ENCODE measurements at regions not wholly inside any gene's neighbourhood (a gene's known extent, or its start where the extent isn't known, plus 50 kb on each side); places are given as distances from the start of the nearest gene placed in this dataset.
"Not testable (repeated sequence)": the region's sequence is repeated elsewhere in the genome, so short reads cannot be mapped to it uniquely, and the experiment has no call there.

DNA sequence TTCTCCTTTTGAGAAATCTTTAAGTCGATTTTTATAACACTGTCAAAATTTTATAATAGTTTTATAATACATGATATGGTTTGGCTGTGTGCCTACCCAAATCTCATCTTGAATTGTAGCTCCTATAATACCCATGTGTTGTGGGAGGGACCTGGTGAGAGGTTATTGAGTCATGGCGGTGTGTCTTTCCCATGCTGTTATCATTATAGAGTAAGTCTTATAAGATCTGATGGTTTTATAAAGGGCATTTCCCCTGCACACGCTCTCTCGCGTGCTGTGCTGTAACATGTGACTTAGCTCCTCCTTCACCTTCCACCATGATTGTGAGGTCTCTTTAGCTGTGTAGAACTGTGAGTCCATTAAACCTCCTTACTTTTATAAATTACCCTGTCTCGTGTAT, 364.0 kb upstream of the SPANXN4 start:
- Histone ChIP-seq H3K4me1 (no peaks in the 10 kb centered on the region), H3K27ac (no peak overlapping the region), H3K4me3 (no peak overlapping the region), H3K9me3 (no peaks in the 10 kb centered on the region), H3K36me3 (ENCODE audit: low read depth, missing control alignments) (no peaks in the 10 kb centered on the region), H3K27me3 (no peaks in the 10 kb centered on the region)
- TF ChIP-seq POLR2A (IDR thresholded peaks at IDR 0.05) (no peak), CTCF (IDR thresholded peaks at IDR 0.05) (no peak)
- no peak for DNase-seq
- intact Hi-C loops (cut with DNase I; ENCODE audit: low total_unique reads): no loop called here
- 86 to 90% methylated on average over 6 of the region's 6 CpGs for WGBS, 2 donors

- no peaks in the 10 kb centered on the region for H3K27me3 ChIP-seq
- H3K36me3 ChIP-seq (ENCODE audit: low read depth, missing control alignments): no peaks in the 10 kb centered on the region
- H3K4me1 ChIP-seq: no peaks in the 10 kb centered on the region
- H3K27ac ChIP-seq: no peak overlapping the region
- TF ChIP-seq CTCF (IDR thresholded peaks at IDR 0.05) (no peak), POLR2A (IDR thresholded peaks at IDR 0.05) (no peak)
- no peak overlapping the region for H3K4me3 ChIP-seq
- 76 to 82% methylated on average over 2 of the region's 2 CpGs for WGBS, 2 donors
- intact Hi-C loops (cut with DNase I; ENCODE audit: low total_unique reads): no loop called here
- no peak for DNase-seq
- no peaks in the 10 kb centered on the region for H3K9me3 ChIP-seq
Observed at GRCh38 chrX:142655507-142655906, 370.2 kb upstream of the SPANXN4 start.

DNA sequence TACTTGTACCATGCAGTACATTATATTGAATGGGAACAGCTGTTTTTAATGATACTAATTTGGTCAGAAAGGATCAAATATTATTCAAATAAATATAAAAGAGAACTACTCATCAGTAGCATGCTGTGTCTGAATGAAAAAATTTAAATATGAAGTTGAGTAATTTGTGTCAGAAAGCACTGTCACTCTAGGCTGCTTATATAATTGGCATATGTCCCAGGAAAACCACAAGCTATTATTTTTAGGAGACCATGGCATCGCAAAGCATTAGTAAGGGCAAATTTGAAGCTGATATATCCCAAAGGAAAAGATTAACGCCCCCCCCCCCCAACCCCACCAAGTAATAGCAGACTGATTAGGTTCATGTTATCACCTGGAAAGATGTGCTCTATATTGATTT, 388.5 kb upstream of the SPANXN4 start:
- no peak for DNase-seq
- Histone ChIP-seq H3K9me3 (no peaks in the 10 kb centered on the region), H3K4me1 (no peaks in the 10 kb centered on the region), H3K36me3 (ENCODE audit: low read depth, missing control alignments) (no peaks in the 10 kb centered on the region), H3K4me3 (no peak overlapping the region), H3K27ac (no peak overlapping the region), H3K27me3 (no peaks in the 10 kb centered on the region)
- no peak for TF ChIP-seq POLR2A (IDR thresholded peaks at IDR 0.05)
- no peak for TF ChIP-seq CTCF (IDR thresholded peaks at IDR 0.05)
- intact Hi-C loops (cut with DNase I; ENCODE audit: low total_unique reads): no loop called here
- 72 to 79% methylated on average over 2 of the region's 2 CpGs for WGBS, 2 donors

GRCh38 chrX:142616636-142617035, 409.1 kb upstream of the SPANXN4 start:
- TF ChIP-seq POLR2A (IDR thresholded peaks at IDR 0.05): no peak
- TF ChIP-seq CTCF (IDR thresholded peaks at IDR 0.05): no peak
- WGBS, 2 donors: 80 to 81% methylated on average over 3 of the region's 3 CpGs
- Histone ChIP-seq H3K36me3 (ENCODE audit: low read depth, missing control alignments) (no peaks in the 10 kb centered on the region), H3K9me3 (no peaks in the 10 kb centered on the region), H3K27ac (no peak overlapping the region), H3K27me3 (no peaks in the 10 kb centered on the region), H3K4me1 (no peaks in the 10 kb centered on the region), H3K4me3 (no peak overlapping the region)
- intact Hi-C loops (cut with DNase I; ENCODE audit: low total_unique reads): no loop called here
- DNase-seq: no peak

GRCh38 chrX:142613403-142613802, 408.3 kb upstream of the MAGEC2 start:
- H3K36me3 ChIP-seq (ENCODE audit: low read depth, missing control alignments): no peaks in the 10 kb centered on the region
- no peaks in the 10 kb centered on the region for H3K27me3 ChIP-seq
- intact Hi-C loops (cut with DNase I; ENCODE audit: low total_unique reads): no loop called here
- H3K27ac ChIP-seq: no peak overlapping the region
- DNase-seq: no peak
- no peaks in the 10 kb centered on the region for H3K4me1 ChIP-seq
- H3K4me3 ChIP-seq: no peak overlapping the region
- no peaks in the 10 kb centered on the region for H3K9me3 ChIP-seq
- TF ChIP-seq CTCF (IDR thresholded peaks at IDR 0.05): no peak
- no peak for TF ChIP-seq POLR2A (IDR thresholded peaks at IDR 0.05)

DNA sequence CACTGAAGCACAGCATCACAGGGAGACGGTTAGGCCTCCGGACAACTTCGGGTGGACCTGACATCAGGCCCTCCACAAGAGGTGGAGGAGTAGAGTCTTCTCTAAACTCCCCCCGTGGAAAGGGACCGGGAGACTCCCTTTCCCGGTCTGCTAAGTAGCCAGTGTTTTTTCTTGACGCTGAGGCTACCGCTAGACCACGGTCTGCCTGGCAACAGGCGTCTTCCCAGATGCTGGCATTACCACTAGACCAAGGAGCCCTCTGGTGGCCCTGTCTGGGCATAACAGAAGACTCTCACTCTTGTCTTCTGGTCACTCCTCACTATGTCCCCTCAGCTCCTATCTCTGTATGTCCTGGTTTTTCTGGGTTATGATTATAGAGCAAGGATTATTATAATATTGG, 401.5 kb upstream of the MAGEC2 start:
- DNase-seq: peak; percentile 68
- intact Hi-C loops (cut with DNase I; ENCODE audit: low total_unique reads); H3K27me3 ChIP-seq; H3K4me3 ChIP-seq; H3K4me1 ChIP-seq; H3K9me3 ChIP-seq; H3K27ac ChIP-seq; H3K36me3 ChIP-seq (ENCODE audit: low read depth, missing control alignments): not testable (repeated sequence)
- 65 to 76% methylated on average over 5 to 6 of the region's 10 CpGs for WGBS, 2 donors
